Inflammatory macrophage treated with lipopolysaccharide for 4 hours (primary cell): ENCODE measurements at regions not wholly inside any gene's neighbourhood (a gene's known extent, or its start where the extent isn't known, plus 50 kb on each side); places are given as distances from the start of the nearest gene placed in this dataset.

Experiments used
- DNase-seq: peaks from one replicate; pipeline ENCODE4 v3.0.0-alpha.2; 2020

- DNase-seq, result no peak
Observed at GRCh38 chr12:125276567-125276966, 211.3 kb downstream of the AACS start.

- DNase-seq, result no peak
Observed at GRCh38 chr12:125280482-125281377, 215.5 kb downstream of the AACS start.

DNA sequence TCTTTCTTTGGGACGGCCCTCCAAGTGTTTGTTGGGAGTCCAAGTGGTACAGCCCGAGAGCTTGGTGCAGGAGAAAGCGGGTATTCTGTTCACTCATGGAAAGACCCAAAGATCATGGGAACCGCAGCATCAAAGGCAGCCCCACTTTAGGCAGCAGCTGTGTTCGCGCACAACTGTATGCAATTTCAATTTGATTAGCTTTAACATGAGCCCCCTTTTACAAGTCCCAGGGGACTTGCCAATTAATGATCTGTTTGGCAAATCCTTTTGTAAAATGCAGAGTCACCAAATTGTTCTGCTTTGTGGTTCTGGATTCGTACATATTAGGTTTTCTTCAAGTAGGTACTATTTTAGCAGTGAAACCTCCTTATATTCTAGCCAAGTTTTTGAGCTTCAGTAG lies 217.7 kb downstream of the AACS start:
- no peak for DNase-seq

GRCh38 chr12:125283521-125283920 lies 218.3 kb downstream of the AACS start:
- DNase-seq, result no peak

GRCh38 chr12:125284087-125284486 lies 218.9 kb downstream of the AACS start:
- no peak for DNase-seq

DNA sequence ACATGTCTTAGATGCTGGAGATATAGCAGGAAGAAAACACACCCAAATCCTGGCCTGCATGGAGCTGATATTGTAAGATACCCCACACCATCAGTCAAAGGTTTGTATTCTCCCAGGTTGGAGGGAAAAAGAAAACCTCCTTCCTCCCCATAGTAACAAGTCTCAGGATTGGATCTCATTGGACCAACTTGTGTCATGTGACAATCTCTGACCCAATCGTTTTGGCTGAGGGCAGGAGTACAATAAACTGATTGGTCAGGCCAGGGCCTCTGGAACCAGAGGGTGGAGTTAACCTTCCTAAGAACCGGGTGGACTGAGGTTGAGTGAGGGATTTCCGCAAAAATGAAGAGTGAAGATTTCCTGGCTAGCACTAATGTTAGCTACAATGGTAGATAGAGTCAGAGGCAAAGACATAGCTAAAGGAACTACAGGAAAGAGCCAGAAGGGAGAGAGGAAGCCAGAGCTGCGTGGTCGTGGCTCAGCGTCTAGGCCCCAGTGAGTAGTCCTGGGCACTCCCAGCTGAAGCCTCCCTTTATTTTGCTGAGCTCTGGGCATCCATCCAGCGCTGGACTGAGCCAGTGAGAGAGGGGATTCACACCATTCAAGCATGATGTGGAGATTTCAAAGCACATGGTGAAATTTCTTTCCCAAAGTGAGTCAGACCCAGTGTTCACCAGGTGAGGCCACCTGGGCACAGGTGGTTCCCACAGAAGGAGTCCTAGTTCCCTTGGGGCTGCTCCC lies 219.9 kb downstream of the AACS start:
- no peak for DNase-seq

DNA sequence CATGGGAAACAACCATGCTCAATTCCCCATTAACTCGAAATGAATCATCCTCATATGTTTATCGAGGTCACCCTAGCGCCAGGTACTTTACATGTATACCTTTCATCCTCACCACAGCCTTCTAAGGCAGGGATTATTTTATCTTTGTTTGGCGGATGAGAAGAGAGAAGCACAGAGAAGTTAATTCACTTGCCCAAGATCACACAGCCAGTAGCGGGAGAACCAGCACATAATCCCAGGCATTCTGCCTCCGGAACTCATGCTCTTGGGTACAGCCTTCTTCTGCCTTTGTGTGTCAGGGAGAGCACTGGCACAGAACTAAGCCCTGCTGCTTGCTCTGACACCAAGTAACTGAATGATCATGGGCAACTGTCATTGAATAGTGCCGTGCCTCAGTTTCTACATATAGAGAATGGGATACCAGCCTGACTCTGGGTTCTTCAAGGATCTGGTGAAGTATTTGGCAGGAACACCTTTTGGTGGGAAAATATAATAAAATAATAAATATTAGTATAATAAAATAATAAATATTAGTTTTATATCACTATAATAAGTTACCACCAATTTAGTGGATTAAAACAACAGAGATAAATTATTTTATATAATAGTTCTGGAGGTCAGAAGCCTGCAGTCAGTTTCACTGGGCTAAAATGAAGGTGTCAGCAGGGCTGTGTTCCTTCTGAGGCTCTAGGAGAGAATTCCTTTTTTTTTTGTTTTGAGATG lies 220.9 kb downstream of the AACS start:
- no peak for DNase-seq

DNA sequence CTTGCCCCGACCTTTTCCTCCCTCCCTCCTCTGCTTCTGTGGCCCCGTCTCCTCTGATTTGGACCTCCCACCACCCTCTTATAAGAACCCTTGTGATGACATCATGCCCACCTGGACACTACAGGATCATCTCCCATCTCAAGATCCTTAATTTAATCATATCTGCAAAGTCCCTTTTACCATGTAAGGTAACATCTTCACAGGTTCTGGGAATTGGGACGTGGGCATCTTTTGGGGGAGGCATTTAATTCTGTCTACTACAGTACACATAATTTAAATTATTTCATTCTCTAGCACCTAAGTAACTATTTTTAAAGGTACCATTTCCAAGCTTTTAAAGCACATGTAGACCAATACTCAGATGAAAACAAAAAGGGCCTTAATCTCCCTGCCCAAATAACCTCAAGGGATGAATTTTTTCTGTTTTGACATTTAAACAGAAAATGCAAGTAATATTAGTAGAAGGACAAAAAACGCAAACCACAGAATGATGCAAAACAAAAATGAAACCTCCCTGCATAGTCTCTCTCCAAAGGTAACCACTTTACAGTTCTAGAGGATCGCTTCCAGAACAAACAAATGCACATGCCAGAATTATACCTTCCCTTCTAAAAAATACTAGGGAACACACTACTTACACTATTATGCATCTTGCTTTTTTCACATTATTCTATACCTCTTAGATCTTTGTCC lies 222.1 kb downstream of the AACS start:
- no peak for DNase-seq

DNA sequence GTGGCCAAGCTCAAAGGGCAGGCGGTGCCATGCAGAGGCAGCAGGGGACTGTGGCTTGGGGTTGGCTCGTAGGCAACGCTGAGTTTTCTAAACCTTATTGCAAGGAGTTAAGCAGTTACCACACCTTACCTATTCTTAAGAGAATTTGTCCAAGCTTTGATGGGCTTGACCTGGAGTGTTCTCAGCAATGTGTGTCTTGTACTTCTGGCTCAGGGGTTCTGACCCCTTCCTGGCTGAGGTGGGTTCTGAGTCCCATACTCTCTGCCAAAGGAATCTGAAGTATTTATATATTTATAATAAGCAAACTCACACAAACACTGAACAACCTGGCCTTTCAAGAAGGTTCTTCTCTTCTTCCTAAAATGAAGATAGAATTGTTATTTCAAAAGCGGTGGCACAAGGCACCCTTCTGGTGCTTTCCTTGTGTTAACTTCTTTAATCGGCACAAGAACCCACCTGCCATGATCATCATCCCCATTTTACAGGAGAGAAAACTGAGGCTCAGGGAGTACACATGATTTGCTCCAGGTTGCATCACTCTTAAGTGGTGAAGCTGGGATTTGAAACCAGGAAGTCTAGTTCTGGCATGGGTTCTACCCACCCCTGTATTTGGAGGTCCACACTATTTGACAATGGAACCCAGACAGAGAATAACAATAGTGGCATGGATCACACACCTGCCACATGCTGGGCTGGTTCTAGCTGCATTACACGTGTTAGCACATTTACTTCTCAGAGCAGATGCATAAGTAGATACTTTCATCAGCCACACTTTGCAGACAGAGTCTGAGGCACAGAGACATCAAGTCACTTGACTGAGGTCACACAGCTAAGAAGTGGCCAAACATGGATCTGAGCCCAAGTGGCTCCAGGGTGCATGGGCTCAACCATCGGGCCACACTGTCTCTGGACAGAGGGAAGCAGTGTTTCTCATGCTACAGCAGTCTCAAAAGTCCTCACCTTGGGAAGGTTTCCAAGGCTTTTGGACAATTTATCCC lies 224.0 kb downstream of the AACS start:
- no peak for DNase-seq

DNA sequence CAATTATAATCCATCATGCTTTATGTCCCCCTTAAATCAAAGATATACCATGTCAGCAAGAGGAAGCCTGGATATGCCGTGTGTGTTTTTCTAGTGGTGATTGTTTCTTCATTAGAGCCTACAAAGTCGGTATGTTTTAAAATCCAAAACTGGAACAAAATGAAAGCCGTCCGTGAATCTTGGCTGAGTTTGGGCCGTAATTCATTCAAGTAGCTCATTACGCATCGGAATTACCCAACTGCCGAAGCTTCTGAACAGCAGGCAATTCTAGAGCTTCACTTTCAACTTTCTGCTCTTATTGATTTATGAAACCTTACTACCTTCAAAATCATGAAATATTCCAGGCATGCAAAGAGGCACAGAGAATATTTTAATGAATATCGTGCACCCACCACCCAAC lies 224.7 kb downstream of the AACS start:
- no peak for DNase-seq

DNA sequence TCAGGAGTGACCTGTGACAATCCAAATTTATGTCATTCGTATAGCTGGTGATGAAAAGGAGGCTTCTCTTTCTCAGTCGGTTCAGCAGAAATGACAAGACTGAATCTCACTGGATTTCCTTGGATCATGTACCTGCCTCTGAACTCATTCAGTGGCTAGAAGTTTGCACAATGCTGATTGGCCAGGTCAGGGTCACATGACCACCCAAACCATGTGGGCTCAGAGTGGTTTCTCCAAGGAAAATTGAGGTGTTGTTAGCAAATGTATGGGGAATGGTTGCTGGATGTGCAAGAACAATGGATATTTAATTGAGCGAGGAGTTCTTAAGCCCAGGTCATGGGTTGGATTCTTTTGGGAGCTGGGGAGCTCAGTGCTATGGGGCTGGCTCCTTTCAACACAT lies 227.5 kb downstream of the AACS start:
- no peak for DNase-seq

- no peak for DNase-seq
Observed at GRCh38 chr12:125295550-125295949, 230.3 kb downstream of the AACS start.

DNA sequence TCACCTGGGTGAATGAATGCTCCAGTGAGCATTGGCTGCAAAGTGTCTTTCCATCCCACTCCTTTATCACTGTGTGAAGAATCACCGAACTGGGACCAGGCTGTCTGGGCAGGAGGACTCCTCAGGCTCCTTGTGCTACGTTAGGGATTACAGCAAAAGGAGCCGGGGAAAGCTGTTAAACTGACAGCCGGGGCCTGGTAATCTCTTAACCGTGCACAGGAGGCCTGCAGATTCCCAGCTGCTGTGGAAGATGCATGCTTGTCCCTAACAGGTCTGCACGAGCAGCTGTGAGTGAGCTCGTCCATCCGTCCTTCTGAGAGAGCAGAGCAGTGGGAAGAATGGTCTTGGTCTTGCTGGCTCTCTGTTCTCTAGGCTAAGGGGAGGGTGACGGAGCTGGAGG lies 231.5 kb downstream of the AACS start:
- DNase-seq, result no peak

- no peak for DNase-seq
Observed at GRCh38 chr12:125299840-125300239, 234.6 kb downstream of the AACS start.

GRCh38 chr12:125300249-125300648 lies 235.0 kb downstream of the AACS start:
- DNase-seq, result no peak

DNA sequence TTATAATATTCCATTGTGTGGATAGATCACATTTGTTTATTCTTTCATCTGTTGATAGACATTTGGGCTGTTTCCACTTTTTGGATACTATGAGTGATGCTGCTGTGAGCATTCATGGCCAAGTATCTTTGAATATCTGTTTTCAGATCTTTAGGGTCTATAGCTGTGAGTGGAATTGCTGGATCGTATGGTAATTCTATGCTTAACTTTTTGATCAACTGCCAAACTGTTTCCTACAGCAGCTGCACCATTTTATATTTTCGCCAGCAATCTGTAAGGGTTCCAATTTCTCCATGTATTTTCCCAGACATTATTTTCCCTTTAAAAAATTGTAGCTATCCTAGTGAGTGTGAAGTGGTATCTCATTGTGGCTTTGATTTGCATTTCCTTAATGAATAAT lies 238.1 kb downstream of the AACS start:
- DNase-seq, result no peak

GRCh38 chr12:125304029-125304428 lies 238.8 kb downstream of the AACS start:
- DNase-seq, result no peak

DNA sequence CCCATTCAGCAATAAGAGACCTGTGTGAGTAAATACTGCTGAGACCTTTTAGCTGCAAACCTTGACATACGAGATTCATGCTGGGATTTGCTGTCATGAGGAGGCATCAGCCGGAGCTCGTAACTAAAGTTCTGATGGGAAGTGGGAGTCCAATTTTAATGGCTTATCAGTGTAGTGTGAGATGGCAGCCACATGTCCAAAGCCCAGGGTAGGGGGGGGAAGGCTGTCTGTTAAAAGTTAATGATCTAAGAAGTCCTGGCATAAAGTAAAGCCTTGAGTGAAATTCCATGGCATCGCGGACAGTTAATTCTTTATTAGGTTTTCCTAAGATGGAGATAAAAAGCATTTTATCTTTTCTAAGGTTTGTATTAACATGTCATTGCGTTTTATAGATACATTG lies 240.0 kb downstream of the AACS start:
- no peak for DNase-seq

DNA sequence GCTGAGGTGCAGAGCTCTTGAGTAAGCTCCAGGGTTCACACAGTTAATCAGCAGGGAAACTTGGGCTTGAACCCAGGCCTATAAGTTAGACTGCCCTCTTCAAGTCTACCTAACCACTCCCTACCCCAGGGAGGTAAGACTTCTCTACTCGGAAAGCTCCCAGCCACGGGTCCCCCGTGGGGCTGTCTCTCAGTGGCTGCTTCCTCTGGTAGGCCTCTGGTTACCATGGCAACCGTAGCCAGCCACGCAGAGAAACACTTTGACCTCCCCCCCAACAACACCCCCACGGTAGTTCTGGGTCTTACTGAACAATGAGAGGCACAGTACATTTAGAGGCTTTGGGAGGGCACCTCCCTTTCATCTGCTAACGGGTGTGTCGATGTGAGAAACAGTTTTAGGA lies 245.2 kb downstream of the AACS start:
- DNase-seq, result no peak

DNA sequence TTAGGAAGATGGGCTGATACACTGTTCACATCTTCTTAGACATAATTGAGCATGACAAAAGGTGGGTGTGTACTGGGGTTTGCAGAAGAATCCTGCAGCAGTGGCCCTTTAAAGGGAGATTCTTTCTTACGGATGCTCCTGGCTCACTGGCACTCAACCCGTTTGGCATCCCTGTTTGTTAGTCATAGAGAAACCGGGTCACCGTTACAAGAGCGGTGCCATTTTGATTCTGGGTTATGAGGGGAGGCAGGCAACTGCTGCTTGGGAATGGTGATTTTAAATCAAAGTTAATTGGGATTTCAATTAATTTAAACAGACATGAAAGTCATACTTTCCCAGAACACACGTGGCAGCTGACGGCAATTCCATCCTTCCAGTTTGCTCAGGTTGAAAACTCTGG lies 245.8 kb downstream of the AACS start:
- no peak for DNase-seq

- DNase-seq, result no peak
Observed at GRCh38 chr12:125312471-125312870, 247.2 kb downstream of the AACS start.
